H1 (cell line): ENCODE measurements at regions not wholly inside any gene's neighbourhood (a gene's known extent, or its start where the extent isn't known, plus 50 kb on each side); places are given as distances from the start of the nearest gene placed in this dataset.

Source experiments
- CTCF ChIA-PET: fragments of 300-600 bp; sonication (Branson Sonifier 250); formaldehyde crosslinking; loops from one replicate; lab custom pipeline; 2021; ENCODE audit not compliant: partially characterized antibody; lab: Charles Lee
- POLR2A ChIA-PET: fragments of 300-600 bp; sonication (Branson Sonifier 250); formaldehyde crosslinking; loops from one replicate; lab custom pipeline; 2021; ENCODE audit warnings: inconsistent platforms; ENCODE audit not compliant: partially characterized antibody; lab: Charles Lee
- DNase-seq, 2 experiments: peaks; one replicate each; pipeline versions ENCODE4 v3.0.0 to v3.0.0-alpha.2; 2010 to 2022; ENCODE audit warnings: low spot score in 2 of 2, low read depth in 1 of 2, mixed read lengths in 1 of 2
- FAIRE-seq: peaks from 2 replicates; lab custom pipeline; 2011; peaks lifted over from hg19 to GRCh38; lab: Jason Lieb, UNC
- H2AFZ ChIP-seq: 2 replicates; pipeline ENCODE4 v1.8.1; 2012; ENCODE audit warnings: low read length, inconsistent platforms
- H2AK5ac ChIP-seq: 2 replicates; pipeline ENCODE4 v1.6.1; 2013; ENCODE audit warnings: low read depth, low read length
- H2BK120ac ChIP-seq: replicated peaks from 2 replicates; pipeline ENCODE3; 2013; ENCODE audit warnings: low read depth, low read length, inconsistent platforms
- H2BK12ac ChIP-seq: 2 replicates; pipeline ENCODE4 v1.6.1; 2013; ENCODE audit warnings: low read depth, low read length
- H2BK15ac ChIP-seq: 2 replicates; pipeline ENCODE4 v1.6.1; 2013; ENCODE audit warnings: low read length
- H2BK20ac ChIP-seq: 2 replicates; pipeline ENCODE4 v1.6.1; 2013; ENCODE audit warnings: low read length
- H2BK5ac ChIP-seq: 2 replicates; pipeline ENCODE4 v1.6.1; 2013; ENCODE audit warnings: low read depth, low read length
- H3K14ac ChIP-seq: 2 replicates; pipeline ENCODE4 v1.6.1; 2013; ENCODE audit warnings: inconsistent platforms; ENCODE audit not compliant: insufficient read length
- H3K18ac ChIP-seq: 2 replicates; pipeline ENCODE4 v1.6.1; 2013; ENCODE audit warnings: low read length; ENCODE audit errors: extremely low read depth
- H3K23ac ChIP-seq: 2 replicates; pipeline ENCODE4 v1.6.1; 2013; ENCODE audit warnings: inconsistent platforms; ENCODE audit not compliant: insufficient read length
- H3K23me2 ChIP-seq: 2 replicates; pipeline ENCODE4 v1.6.1; 2013; ENCODE audit warnings: low read depth, low read length
- H3K27ac ChIP-seq: 2 replicates; pipeline ENCODE4 v1.6.1; 2011; ENCODE audit warnings: low read depth, low read length, inconsistent platforms
- H3K27me3 ChIP-seq, 4 experiments: replicated peaks in 1 of 4; 1 replicate in 1 of 4; 2 replicates in 3 of 4; pipeline versions ENCODE4 v1.6.1 to v1.8.1; 2011 to 2013; ENCODE audit warnings: low read length in 3 of 4, mild to moderate bottlenecking in 3 of 4, inconsistent platforms in 2 of 4, mixed read lengths in 2 of 4, moderate library complexity in 1 of 4; ENCODE audit not compliant: control insufficient read depth in 3 of 4, insufficient read depth in 3 of 4; ENCODE audit errors: extremely low read depth in 1 of 4
- H3K36me3 ChIP-seq, 4 experiments: 2 replicates each; pipeline versions ENCODE4 v1.6.1 to v1.8.1; 2011 to 2013; ENCODE audit warnings: mild to moderate bottlenecking in 4 of 4, low read length in 3 of 4, moderate library complexity in 2 of 4, control low read depth in 1 of 4, inconsistent platforms in 1 of 4; ENCODE audit not compliant: insufficient read depth in 4 of 4, control insufficient read depth in 2 of 4
- H3K4ac ChIP-seq: replicated peaks from 2 replicates; pipeline ENCODE3; 2013; ENCODE audit warnings: low read length, low read depth, mixed read lengths, inconsistent platforms; ENCODE audit not compliant: insufficient read length
- H3K4me1 ChIP-seq, 4 experiments: replicated peaks in 1 of 4; 1 replicate in 1 of 4; 2 replicates in 3 of 4; pipeline versions ENCODE4 v1.6.1 to v1.8.1; 2011 to 2013; ENCODE audit warnings: low read length in 3 of 4, inconsistent platforms in 2 of 4, mixed read lengths in 1 of 4; ENCODE audit not compliant: insufficient read depth in 4 of 4, control insufficient read depth in 3 of 4
- H3K4me2 ChIP-seq, 2 experiments: 2 replicates each; pipeline versions ENCODE4 v1.6.1 to v1.8.1; 2011 to 2013; ENCODE audit warnings: low read depth in 2 of 2, low read length in 2 of 2, control low read depth in 1 of 2, inconsistent platforms in 1 of 2, mild to moderate bottlenecking in 1 of 2; ENCODE audit not compliant: insufficient read depth in 1 of 2
- H3K4me3 ChIP-seq, 4 experiments: fragments of 200-600, 300-600 bp in 1 of 4; sonication (generic), shearing (Covaris generic), sonication (Bioruptor Twin) in 1 of 4; 2 replicates each; pipeline versions ENCODE4 v1.5.1 to v1.8.1; 2011 to 2016; ENCODE audit warnings: low read length in 4 of 4, low read depth in 3 of 4, control low read depth in 2 of 4, inconsistent platforms in 2 of 4, mild to moderate bottlenecking in 2 of 4, mixed read lengths in 1 of 4, moderate library complexity in 1 of 4; ENCODE audit not compliant: insufficient read depth in 2 of 4; ENCODE audit errors: extremely low read depth in 1 of 4
- H3K56ac ChIP-seq: replicated peaks from 2 replicates; pipeline ENCODE3; 2013; ENCODE audit warnings: low read depth, mild to moderate bottlenecking, mixed read lengths, low read length, inconsistent platforms; ENCODE audit not compliant: insufficient read length
- H3K79me1 ChIP-seq: 2 replicates; pipeline ENCODE4 v1.6.1; 2013; ENCODE audit warnings: low read depth, low read length, control low read depth
- H3K79me2 ChIP-seq, 2 experiments: 2 replicates each; pipeline versions ENCODE4 v1.6.1 to v1.8.1; 2012 to 2013; ENCODE audit warnings: low read length in 2 of 2, mild to moderate bottlenecking in 2 of 2, inconsistent platforms in 1 of 2; ENCODE audit not compliant: insufficient read depth in 2 of 2, control insufficient read depth in 1 of 2
- H3K9ac ChIP-seq, 4 experiments: replicated peaks in 1 of 4; 1 replicate in 1 of 4; 2 replicates in 3 of 4; pipeline versions ENCODE4 v1.6.1 to v1.8.1; 2011 to 2013; ENCODE audit warnings: low read depth in 3 of 4, low read length in 3 of 4, control low read depth in 2 of 4, mild to moderate bottlenecking in 2 of 4, moderate library complexity in 2 of 4, inconsistent platforms in 1 of 4; ENCODE audit errors: extremely low read depth in 1 of 4
- H3K9me3 ChIP-seq, 2 experiments: 2 replicates each; pipeline versions ENCODE4 v1.6.1 to v1.8.1; 2012 to 2013; ENCODE audit warnings: mild to moderate bottlenecking in 2 of 2, moderate library complexity in 2 of 2, control low read depth in 1 of 2, inconsistent platforms in 1 of 2, low read depth in 1 of 2, low read length in 1 of 2, mixed read lengths in 1 of 2; ENCODE audit not compliant: insufficient read depth in 2 of 2
- H4K20me1 ChIP-seq, 2 experiments: replicated peaks in 1 of 2; 2 replicates each; pipeline versions ENCODE3 to v1.8.1; 2011 to 2013; ENCODE audit warnings: inconsistent platforms in 2 of 2, low read length in 2 of 2, mild to moderate bottlenecking in 1 of 2; ENCODE audit not compliant: insufficient read depth in 2 of 2, control insufficient read depth in 1 of 2
- H4K5ac ChIP-seq: 2 replicates; pipeline ENCODE4 v1.6.1; 2013; ENCODE audit warnings: low read length, low read depth, mixed read lengths, inconsistent platforms; ENCODE audit not compliant: insufficient read length
- H4K8ac ChIP-seq: 2 replicates; pipeline ENCODE4 v1.8.0; 2013; ENCODE audit warnings: mild to moderate bottlenecking, moderate library complexity, low read length, inconsistent platforms; ENCODE audit not compliant: insufficient read depth; ENCODE audit errors: extremely low read depth
- H4K91ac ChIP-seq: replicated peaks from 2 replicates; pipeline ENCODE3; 2013; ENCODE audit warnings: low read length, mixed read lengths, inconsistent platforms; ENCODE audit not compliant: insufficient read length
- EP300 ChIP-seq, 2 experiments: IDR thresholded peaks; 1 replicate in 1 of 2; 2 replicates in 1 of 2; pipeline ENCODE4 v1.6.1; 2011 to 2012; ENCODE audit warnings: low read depth in 2 of 2, low read length in 2 of 2, mild to moderate bottlenecking in 2 of 2, borderline replicate concordance in 1 of 2, inconsistent platforms in 1 of 2, moderate library complexity in 1 of 2
- FOSL1 ChIP-seq: IDR thresholded peaks from 2 replicates; pipeline ENCODE4 v1.6.1; 2011; ENCODE audit warnings: mild to moderate bottlenecking, low read depth, low read length, moderate library complexity; ENCODE audit not compliant: insufficient read depth
- MAFK ChIP-seq: IDR thresholded peaks from 2 replicates; pipeline ENCODE4 v1.6.1; 2012; ENCODE audit warnings: low read depth, mild to moderate bottlenecking, improper control_type of control experiment, low read length
- POU5F1 ChIP-seq: IDR thresholded peaks from 2 replicates; pipeline ENCODE4 v1.6.1; 2011; ENCODE audit warnings: low read depth, mild to moderate bottlenecking, low read length, moderate library complexity
- RBBP5 ChIP-seq: IDR thresholded peaks from 2 replicates; pipeline ENCODE4 v1.7.1; 2012; ENCODE audit warnings: low read depth, mild to moderate bottlenecking, inconsistent platforms, low read length, moderate library complexity, borderline replicate concordance
- RFX5 ChIP-seq: IDR thresholded peaks from 2 replicates; pipeline ENCODE4 v1.6.1; 2011; ENCODE audit warnings: low read depth, low read length, improper control_type of control experiment, borderline replicate concordance
- SIN3A ChIP-seq, 2 experiments: IDR thresholded peaks in 1 of 2; conservative IDR thresholded peaks in 1 of 2; 2 replicates each; pipeline ENCODE4 v1.6.1; 2011 to 2012; ENCODE audit warnings: low read length in 2 of 2, improper control_type of control experiment in 1 of 2, low read depth in 1 of 2, mild to moderate bottlenecking in 1 of 2
- SP4 ChIP-seq: IDR thresholded peaks from 2 replicates; pipeline ENCODE4 v1.6.1; 2012; ENCODE audit warnings: low read length, inconsistent platforms
- USF2 ChIP-seq: IDR thresholded peaks from 2 replicates; pipeline ENCODE4 v1.6.1; 2011; ENCODE audit warnings: low read length, improper control_type of control experiment
- TF ChIP-seq, protein P1 (sequence below): IDR thresholded peaks from 2 replicates; pipeline ENCODE4 v1.6.1; 2012; ENCODE audit warnings: inconsistent platforms

- Histone ChIP-seq H3K9ac (no peak overlapping the region), H3K23me2 (no peaks in the 10 kb centered on the region), H3K4ac (no peak overlapping the region), H3K36me3 (no peaks in the 10 kb centered on the region), H4K5ac (no peak overlapping the region), H2BK12ac (no peak overlapping the region), H4K20me1 (no peaks in the 10 kb centered on the region), H2AK5ac (no peak overlapping the region), H3K27ac (no peak overlapping the region), H3K4me3 (no peak overlapping the region), H3K23ac (no peak overlapping the region), H2BK15ac (no peak overlapping the region), H3K14ac (no peak overlapping the region), H3K27me3 (no peaks in the 10 kb centered on the region), H2BK5ac (no peak overlapping the region), H3K79me2 (no peaks in the 10 kb centered on the region), H2BK120ac (no peak overlapping the region), H3K18ac (no peak overlapping the region), H3K9me3 (no peaks in the 10 kb centered on the region), H3K79me1 (no peaks in the 10 kb centered on the region), H3K4me1 (no peaks in the 10 kb centered on the region; a peak in 1 of 7 replicates), H3K4me2 (no peak overlapping the region), H4K8ac (no peak overlapping the region), H4K91ac (no peak overlapping the region), H3K56ac (no peak overlapping the region), H2AFZ (no peak overlapping the region), H2BK20ac (no peak overlapping the region)
- CTCF ChIA-PET: interaction anchor here (0.9 to 1.2 kb wide), 4 partner anchors 9 to 1131 kb away, joined by 3 to 4 read pairs (median 3); no protein-coding TSS in a partner anchor
- no peak for DNase-seq
- TF ChIP-seq EP300 (IDR thresholded peaks at IDR 0.05; ENCODE audit: borderline replicate concordance in 1 of 2, low read depth in 2 of 2, low read length in 2 of 2) (no peak), POU5F1 (no peak), RFX5 (no peak), MAFK (no peak), SP4 (no peak), RBBP5 (no peak), FOSL1 (no peak), SIN3A (conservative IDR thresholded peaks at IDR 0.05 in 1 of 2, IDR thresholded peaks at IDR 0.05 in 1 of 2; ENCODE audit: low read depth in 1 of 2, low read length in 2 of 2) (no peak), USF2 (no peak)
- TF ChIP-seq, protein P1, sequence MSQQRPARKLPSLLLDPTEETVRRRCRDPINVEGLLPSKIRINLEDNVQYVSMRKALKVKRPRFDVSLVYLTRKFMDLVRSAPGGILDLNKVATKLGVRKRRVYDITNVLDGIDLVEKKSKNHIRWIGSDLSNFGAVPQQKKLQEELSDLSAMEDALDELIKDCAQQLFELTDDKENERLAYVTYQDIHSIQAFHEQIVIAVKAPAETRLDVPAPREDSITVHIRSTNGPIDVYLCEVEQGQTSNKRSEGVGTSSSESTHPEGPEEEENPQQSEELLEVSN: no peak
- POLR2A ChIA-PET: no interaction called here
- FAIRE-seq: no peak
Observed at GRCh38 chr7:13560441-13560840, 429.0 kb downstream of the ETV1 start.
